Adrenal gland (tissue), 9 donors: ENCODE measurements at regions not wholly inside any gene's neighbourhood (a gene's known extent, or its start where the extent isn't known, plus 50 kb on each side); places are given as distances from the start of the nearest gene placed in this dataset.
"Not testable (repeated sequence)": the region's sequence is repeated elsewhere in the genome, so short reads cannot be mapped to it uniquely, and the experiment has no call there.

ENCODE experiments used
- DNase-seq, 7 donors: peaks; one replicate each; pipeline ENCODE4 v3.0.0-alpha.2; 2019 to 2020
- H3K27ac ChIP-seq, 5 donors: fragments of 200-600 bp; sonication (generic) in 4 of 5; 1 replicate in 3 of 5; 2 replicates in 2 of 5; pipeline versions ENCODE4 v1.5.1 to v1.8.0; 2016 to 2020; ENCODE audit warnings: mild to moderate bottlenecking in 1 of 5
- H3K27me3 ChIP-seq: fragments of 200-600 bp; 2 replicates; pipeline ENCODE4 v1.8.0; 2021
- H3K36me3 ChIP-seq, 2 donors: fragments of 200-600 bp; replicated peaks in 1 of 2; 1 replicate in 1 of 2; 2 replicates in 1 of 2; pipeline versions ENCODE4 v1.5.1 to v1.8.0; 2018 to 2022
- H3K4me1 ChIP-seq, 2 donors: fragments of 200-600 bp; replicated peaks in 1 of 2; 1 replicate in 1 of 2; 2 replicates in 1 of 2; pipeline versions ENCODE4 v1.5.1 to v1.8.0; 2018 to 2021
- H3K4me3 ChIP-seq, 4 donors: fragments of 200-600 bp; sonication (generic) in 3 of 4; one replicate each; pipeline ENCODE4 v1.5.1; 2016 to 2018
- H3K9me3 ChIP-seq, 3 donors: fragments of 200-600 bp; sonication (generic) in 1 of 3; replicated peaks in 1 of 3; 1 replicate in 2 of 3; 2 replicates in 1 of 3; pipeline versions ENCODE4 v1.5.1 to v1.8.0; 2016 to 2021
- CTCF ChIP-seq, 6 experiments: fragments of 450-650 bp in 4 of 6; fragments of 200-600 bp in 2 of 6; sonication (generic) in 1 of 6; IDR thresholded peaks; 1 replicate in 5 of 6; 2 replicates in 1 of 6; pipeline versions ENCODE4 v1.5.1 to v1.8.0; 2016 to 2021; ENCODE audit warnings: antibody characterized with exemption in 6 of 6, mild to moderate bottlenecking in 2 of 6, moderate library complexity in 1 of 6
- POLR2A ChIP-seq, 2 donors: fragments of 450-650 bp; IDR thresholded peaks; one replicate each; pipeline ENCODE4 v1.6.1; 2017; ENCODE audit warnings: antibody characterized with exemption in 2 of 2, mild to moderate bottlenecking in 2 of 2, moderate library complexity in 1 of 2
- WGBS, 4 donors: extraction: QIAGEN DNeasy Blood & Tissue Kit in 2 of 4; methylation state at CpG; one replicate each; pipeline versions ENCODE4 v1.1.5 to v1.1.7; 2013 to 2017; 5-methylcytosine and 5-hydroxymethylcytosine counted together
- intact Hi-C, 2 donors: fragments of 100-400 bp; cut with DNase I; formaldehyde crosslinking; loops; one replicate each; pipeline versions ENCODE4 v1.14.1 to v1.15.0; 2022 to 2023
- donor health status: healthy with polysubstance abuse.
- donor health status: Bipolar disorder and iron deficiency.
- donor health status: DM: yes; HTN: yes; CAD: no.
- donor health status: DM: no; HTN: no; CAD: no.
- donor health status: DM: no; HTN: no; CAD: no.

GRCh38 chr16:29290631-29291247 lies 115.8 kb downstream of the NPIPB11 start:
- H3K27ac ChIP-seq = peak overlapping the region in 3 of 5 donors; percentile 38 to 64 (median 61)
- no peaks in the 10 kb centered on the region for H3K27me3 ChIP-seq
- H3K36me3 ChIP-seq = no peaks in the 10 kb centered on the region
- intact Hi-C loops = no loop called here
- TF ChIP-seq POLR2A (IDR thresholded peaks at IDR 0.05) (peak in 1 of 2 donors; percentile 21), CTCF (IDR thresholded peaks at IDR 0.05) (peak in 1 of 6 experiments; percentile 13)
- peak; percentile 95 to 99 (median 97) for DNase-seq
- peak overlapping the region in 1 of 4 donors; percentile 17 for H3K4me3 ChIP-seq
- peaks cover 10 to 17% of the 10 kb centered on the region in 2 donors for H3K4me1 ChIP-seq
- WGBS, 4 donors = 14 to 20% (median 20%) methylated on average over 10 to 21 of the region's 24 CpGs; no CpG with 5 or more reads in 1 of the 4 donors
- no peaks in the 10 kb centered on the region for H3K9me3 ChIP-seq

- H3K9me3 ChIP-seq, H3K27me3 ChIP-seq, H3K36me3 ChIP-seq, H3K4me3 ChIP-seq, intact Hi-C loops: not testable (repeated sequence)
- WGBS, 4 donors = 77 to 89% (median 83%) methylated on average over 5 to 13 of the region's 13 CpGs
- peaks cover 10 to 17% of the 10 kb centered on the region in 2 donors for H3K4me1 ChIP-seq
- H3K27ac ChIP-seq = peak overlapping the region in 2 of 5 donors; percentile 21 to 61
- DNase-seq = peak in 2 of 7 donors; percentile 31 to 34
Measured at GRCh38 chr16:29289516-29290239, 116.8 kb downstream of the NPIPB11 start.

- DNase-seq = peak in 2 of 7 donors; percentile 43 to 70
- intact Hi-C loops, H3K27me3 ChIP-seq, H3K4me3 ChIP-seq, H3K36me3 ChIP-seq, H3K9me3 ChIP-seq: not testable (repeated sequence)
- H3K4me1 ChIP-seq = peaks cover 10 to 17% of the 10 kb centered on the region in 2 donors
- H3K27ac ChIP-seq = peak overlapping the region in 2 of 5 donors; percentile 52 to 61
- WGBS, 4 donors = 84 to 90% (median 86%) methylated on average over 21 to 29 of the region's 29 CpGs
Measured at GRCh38 chr16:29288711-29289474, 117.6 kb downstream of the NPIPB11 start.

- H3K27me3 ChIP-seq, intact Hi-C loops, H3K36me3 ChIP-seq, H3K4me3 ChIP-seq, H3K9me3 ChIP-seq: not testable (repeated sequence)
- 76 to 84% (median 81%) methylated on average over 8 to 14 of the region's 14 CpGs for WGBS, 4 donors
- H3K27ac ChIP-seq = peak overlapping the region in 1 of 5 donors; percentile 61
- DNase-seq = peak in 1 of 7 donors; percentile 17
- peaks cover 10 to 17% of the 10 kb centered on the region in 2 donors for H3K4me1 ChIP-seq
Measured at GRCh38 chr16:29287871-29288535, 118.5 kb downstream of the NPIPB11 start.

GRCh38 chr16:29287246-29287645 lies 119.3 kb downstream of the NPIPB11 start:
- intact Hi-C loops, H3K4me3 ChIP-seq, H3K27ac ChIP-seq, H3K9me3 ChIP-seq, H3K36me3 ChIP-seq, H3K27me3 ChIP-seq: not testable (repeated sequence)
- H3K4me1 ChIP-seq = peaks cover 10 to 17% of the 10 kb centered on the region in 2 donors
- WGBS, 4 donors = 82 to 95% (median 90%) methylated on average over 2 to 3 of the region's 5 CpGs; no CpG with 5 or more reads in 1 of the 4 donors
- peak in 1 of 7 donors; percentile 9 for DNase-seq

GRCh38 chr16:29286796-29287195 lies 119.7 kb downstream of the NPIPB11 start:
- H3K9me3 ChIP-seq, H3K27me3 ChIP-seq, H3K27ac ChIP-seq, H3K36me3 ChIP-seq, intact Hi-C loops, H3K4me3 ChIP-seq: not testable (repeated sequence)
- 89 to 95% (median 92%) methylated on average over 16 to 17 of the region's 19 CpGs for WGBS, 4 donors
- peaks cover 10 to 17% of the 10 kb centered on the region in 2 donors for H3K4me1 ChIP-seq
- peak in 1 of 7 donors; percentile 6 for DNase-seq

GRCh38 chr16:29286161-29286560 lies 120.3 kb downstream of the NPIPB11 start:
- H3K4me3 ChIP-seq, H3K9me3 ChIP-seq, H3K27ac ChIP-seq, H3K27me3 ChIP-seq, H3K36me3 ChIP-seq, intact Hi-C loops: not testable (repeated sequence)
- H3K4me1 ChIP-seq = peaks cover 6 to 13% of the 10 kb centered on the region in 2 donors
- WGBS, 4 donors = 76 to 96% (median 89%) methylated on average over 11 to 15 of the region's 15 CpGs
- peak in 1 of 7 donors; percentile 10 for DNase-seq

GRCh38 chr16:29285151-29285885 lies 121.2 kb downstream of the NPIPB11 start:
- H3K27ac ChIP-seq, H3K27me3 ChIP-seq, intact Hi-C loops, H3K36me3 ChIP-seq, H3K4me1 ChIP-seq, H3K9me3 ChIP-seq, H3K4me3 ChIP-seq: not testable (repeated sequence)
- peak in 1 of 7 donors; percentile 14 for DNase-seq
- WGBS, 4 donors = 62 to 78% (median 67%) methylated on average over 16 to 32 of the region's 32 CpGs
